ENCODE measurements at regions not wholly inside any gene's neighbourhood (a gene's known extent, or its start where the extent isn't known, plus 50 kb on each side); places are given as distances from the start of the nearest gene placed in this dataset.

DNA sequence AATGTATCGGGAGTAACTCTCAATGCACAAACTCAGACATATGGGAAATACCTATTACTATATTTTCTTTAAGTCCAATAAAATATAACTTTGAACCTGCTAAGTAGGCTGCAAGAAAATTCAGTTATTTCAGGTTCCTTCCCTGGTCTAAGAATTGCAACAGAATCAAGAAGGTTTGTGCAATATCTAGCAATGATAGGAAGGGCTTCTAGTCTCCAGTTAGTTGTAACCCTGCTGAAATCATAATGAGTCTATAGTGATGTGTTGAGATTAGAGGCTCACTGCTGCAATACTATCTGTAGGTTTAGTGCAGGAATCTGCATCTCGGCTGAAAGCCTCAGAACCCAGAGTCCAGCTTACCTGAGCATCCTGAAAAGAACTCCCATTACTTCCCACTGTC is 110.5 kb downstream of the PMP22 start:
- TF ChIP-seq, protein P1, sequence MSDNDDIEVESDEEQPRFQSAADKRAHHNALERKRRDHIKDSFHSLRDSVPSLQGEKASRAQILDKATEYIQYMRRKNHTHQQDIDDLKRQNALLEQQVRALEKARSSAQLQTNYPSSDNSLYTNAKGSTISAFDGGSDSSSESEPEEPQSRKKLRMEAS (IDR thresholded peaks at IDR 0.05): no peak
- TF ChIP-seq, protein P2, sequence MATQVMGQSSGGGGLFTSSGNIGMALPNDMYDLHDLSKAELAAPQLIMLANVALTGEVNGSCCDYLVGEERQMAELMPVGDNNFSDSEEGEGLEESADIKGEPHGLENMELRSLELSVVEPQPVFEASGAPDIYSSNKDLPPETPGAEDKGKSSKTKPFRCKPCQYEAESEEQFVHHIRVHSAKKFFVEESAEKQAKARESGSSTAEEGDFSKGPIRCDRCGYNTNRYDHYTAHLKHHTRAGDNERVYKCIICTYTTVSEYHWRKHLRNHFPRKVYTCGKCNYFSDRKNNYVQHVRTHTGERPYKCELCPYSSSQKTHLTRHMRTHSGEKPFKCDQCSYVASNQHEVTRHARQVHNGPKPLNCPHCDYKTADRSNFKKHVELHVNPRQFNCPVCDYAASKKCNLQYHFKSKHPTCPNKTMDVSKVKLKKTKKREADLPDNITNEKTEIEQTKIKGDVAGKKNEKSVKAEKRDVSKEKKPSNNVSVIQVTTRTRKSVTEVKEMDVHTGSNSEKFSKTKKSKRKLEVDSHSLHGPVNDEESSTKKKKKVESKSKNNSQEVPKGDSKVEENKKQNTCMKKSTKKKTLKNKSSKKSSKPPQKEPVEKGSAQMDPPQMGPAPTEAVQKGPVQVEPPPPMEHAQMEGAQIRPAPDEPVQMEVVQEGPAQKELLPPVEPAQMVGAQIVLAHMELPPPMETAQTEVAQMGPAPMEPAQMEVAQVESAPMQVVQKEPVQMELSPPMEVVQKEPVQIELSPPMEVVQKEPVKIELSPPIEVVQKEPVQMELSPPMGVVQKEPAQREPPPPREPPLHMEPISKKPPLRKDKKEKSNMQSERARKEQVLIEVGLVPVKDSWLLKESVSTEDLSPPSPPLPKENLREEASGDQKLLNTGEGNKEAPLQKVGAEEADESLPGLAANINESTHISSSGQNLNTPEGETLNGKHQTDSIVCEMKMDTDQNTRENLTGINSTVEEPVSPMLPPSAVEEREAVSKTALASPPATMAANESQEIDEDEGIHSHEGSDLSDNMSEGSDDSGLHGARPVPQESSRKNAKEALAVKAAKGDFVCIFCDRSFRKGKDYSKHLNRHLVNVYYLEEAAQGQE (IDR thresholded peaks at IDR 0.05; ENCODE audit: low read depth): no peak
- TF ChIP-seq RAD21 (IDR thresholded peaks at IDR 0.05; ENCODE audit: low read depth): no peak
- TF ChIP-seq EGR1 (IDR thresholded peaks at IDR 0.05): no peak
- TF ChIP-seq YY1 (IDR thresholded peaks at IDR 0.05; ENCODE audit: low read depth): no peak
- TF ChIP-seq TAF1 (IDR thresholded peaks at IDR 0.05; ENCODE audit: low read depth): no peak
- no peak for TF ChIP-seq TEAD4 (IDR thresholded peaks at IDR 0.05)
- TF ChIP-seq EP300 (IDR thresholded peaks at IDR 0.05; ENCODE audit: borderline replicate concordance): no peak
- TF ChIP-seq, protein P3, sequence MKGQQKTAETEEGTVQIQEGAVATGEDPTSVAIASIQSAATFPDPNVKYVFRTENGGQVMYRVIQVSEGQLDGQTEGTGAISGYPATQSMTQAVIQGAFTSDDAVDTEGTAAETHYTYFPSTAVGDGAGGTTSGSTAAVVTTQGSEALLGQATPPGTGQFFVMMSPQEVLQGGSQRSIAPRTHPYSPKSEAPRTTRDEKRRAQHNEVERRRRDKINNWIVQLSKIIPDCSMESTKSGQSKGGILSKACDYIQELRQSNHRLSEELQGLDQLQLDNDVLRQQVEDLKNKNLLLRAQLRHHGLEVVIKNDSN (IDR thresholded peaks at IDR 0.05): no peak
- no peak for TF ChIP-seq CREB1 (IDR thresholded peaks at IDR 0.05; ENCODE audit: low read depth)
- no peak for TF ChIP-seq FOXM1 (IDR thresholded peaks at IDR 0.05; ENCODE audit: borderline replicate concordance, low read depth)
- TF ChIP-seq TCF12 (IDR thresholded peaks at IDR 0.05; ENCODE audit: low read depth): no peak

Data from Ishikawa (cell line).